Activated CD4-positive, alpha-beta T cell treated with anti-CD3 and anti-CD28 coated beads, Interleukin-2, Interleukin-4, amounts not matched to agents 100 ng/mL and 50 ng/mL, durations not matched to agents 16 hours and 8 hours (primary cell): ENCODE measurements at regions not wholly inside any gene's neighbourhood (a gene's known extent, or its start where the extent isn't known, plus 50 kb on each side); places are given as distances from the start of the nearest gene placed in this dataset.
A peak's percentile ranks its signal among the peaks of the same experiment; 100 is the strongest.
"Not testable (repeated sequence)": the region's sequence is repeated elsewhere in the genome, so short reads cannot be mapped to it uniquely, and the experiment has no call there.

ENCODE experiments used
- DNase-seq: peaks from one replicate; pipeline ENCODE4 v3.0.0-alpha.2; 2020; ENCODE audit warnings: low spot score

DNA sequence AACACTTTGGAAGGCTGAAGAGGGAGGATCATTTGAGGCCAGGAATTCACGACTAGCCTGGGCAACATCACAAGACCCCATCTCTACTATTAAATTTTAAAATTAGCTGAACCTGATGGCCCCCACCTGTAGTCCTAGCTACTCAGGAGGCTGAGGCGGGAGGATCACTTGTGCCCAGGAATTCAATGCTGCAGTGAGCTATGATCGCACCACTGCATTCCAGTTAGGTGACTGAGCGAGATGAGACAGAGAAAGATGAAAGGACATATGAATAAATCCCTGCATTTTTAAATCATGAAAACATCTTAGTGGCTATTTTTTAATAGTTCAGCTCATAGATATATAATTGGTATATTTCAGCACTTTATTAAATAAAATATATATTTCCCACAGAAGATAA lies 93.8 kb downstream of the GPR63 start:
- DNase-seq: no peak

DNA sequence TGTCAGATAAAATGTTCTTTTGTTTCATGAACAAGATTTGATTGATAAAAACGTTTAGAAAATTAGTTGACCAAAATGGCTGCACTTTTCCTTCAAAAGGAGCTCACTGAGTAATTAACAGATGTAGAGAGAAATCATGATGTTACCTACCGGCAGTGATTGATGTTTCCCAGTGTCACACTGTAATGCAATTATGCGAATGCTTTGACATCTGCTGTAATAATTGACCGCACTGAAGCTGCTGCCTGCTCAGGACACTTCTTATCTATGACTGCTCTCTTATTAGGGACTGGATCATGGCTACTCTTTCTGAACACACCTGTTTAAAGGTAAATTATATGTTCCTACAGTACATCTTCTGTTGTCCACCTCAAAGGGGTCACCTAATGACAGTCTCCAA lies 94.6 kb downstream of the GPR63 start:
- no peak for DNase-seq

DNA sequence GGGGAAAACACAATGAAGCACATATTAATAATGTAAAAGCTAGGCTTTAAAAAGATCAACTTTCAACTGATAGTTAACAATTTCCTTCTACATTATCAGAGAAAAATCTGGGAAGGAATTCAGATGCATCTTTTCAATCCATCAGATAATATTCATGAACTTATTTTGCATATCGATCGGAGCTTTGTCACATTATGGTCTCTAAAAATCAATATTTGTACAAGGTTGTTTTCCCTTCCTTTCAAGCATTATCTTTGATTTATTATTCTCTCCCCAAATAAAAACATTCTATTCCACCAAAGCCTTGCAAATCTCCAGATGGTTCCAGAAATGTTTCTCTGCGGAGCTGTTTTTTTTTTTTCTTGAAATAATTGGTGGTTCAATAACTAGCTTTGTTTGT lies 101.9 kb downstream of the GPR63 start:
- DNase-seq: no peak

DNA sequence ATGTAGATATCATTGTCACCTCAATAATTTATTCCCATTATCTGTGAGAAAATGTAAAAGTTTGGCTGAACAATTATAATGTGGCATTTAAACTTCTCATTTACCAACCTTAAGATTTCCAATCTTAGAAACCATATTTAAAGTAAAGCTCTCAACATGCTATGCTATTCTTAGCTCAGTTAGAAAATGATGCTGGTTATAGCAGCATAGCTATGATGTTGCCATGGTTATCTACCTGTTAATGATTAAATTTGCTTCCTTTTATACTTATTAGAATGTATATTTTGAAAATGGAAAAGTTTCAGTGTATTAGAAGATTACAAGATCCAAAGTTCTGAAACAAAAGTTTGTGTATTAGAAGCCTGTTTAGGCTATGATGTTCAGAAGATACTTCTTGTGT lies 110.1 kb downstream of the GPR63 start:
- DNase-seq: no peak

DNA sequence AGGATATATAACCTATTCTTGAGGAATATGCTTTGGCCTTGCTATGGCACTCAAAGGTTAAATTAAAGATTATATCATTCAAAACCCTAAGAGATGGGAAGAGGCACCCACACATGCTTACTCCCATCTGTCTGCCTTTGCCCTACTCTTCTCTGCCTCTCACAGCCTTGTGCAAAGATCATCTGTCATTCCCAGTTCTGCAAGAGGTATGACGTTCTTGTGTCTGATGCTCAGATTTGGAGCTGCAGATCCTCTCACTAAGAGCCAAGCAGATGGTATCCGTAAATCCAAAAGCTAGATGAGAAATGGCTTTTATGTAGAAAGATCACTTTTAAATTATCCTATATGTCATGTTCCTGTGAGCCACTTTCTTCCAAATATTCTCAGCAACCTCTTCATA lies 112.0 kb downstream of the GPR63 start:
- DNase-seq: no peak

DNA sequence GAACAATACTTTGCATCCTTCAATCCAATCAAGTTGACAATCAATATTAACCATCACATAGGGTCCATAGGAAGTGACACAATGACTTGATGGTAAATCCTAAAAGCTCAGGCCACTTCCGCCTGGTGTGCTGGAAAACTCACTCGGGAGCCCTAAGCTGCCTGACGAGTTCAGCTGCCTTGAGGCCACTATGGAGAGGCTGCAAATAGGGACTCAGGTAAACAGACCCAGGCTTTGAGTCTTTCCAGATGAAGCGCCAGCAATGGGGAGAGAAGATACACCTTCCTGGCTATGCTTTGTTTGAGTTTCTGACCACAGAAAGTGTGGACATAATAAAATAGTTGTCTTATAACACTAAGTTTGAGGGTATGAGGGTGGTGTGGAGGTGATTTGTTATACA lies 112.6 kb downstream of the GPR63 start:
- no peak for DNase-seq

DNA sequence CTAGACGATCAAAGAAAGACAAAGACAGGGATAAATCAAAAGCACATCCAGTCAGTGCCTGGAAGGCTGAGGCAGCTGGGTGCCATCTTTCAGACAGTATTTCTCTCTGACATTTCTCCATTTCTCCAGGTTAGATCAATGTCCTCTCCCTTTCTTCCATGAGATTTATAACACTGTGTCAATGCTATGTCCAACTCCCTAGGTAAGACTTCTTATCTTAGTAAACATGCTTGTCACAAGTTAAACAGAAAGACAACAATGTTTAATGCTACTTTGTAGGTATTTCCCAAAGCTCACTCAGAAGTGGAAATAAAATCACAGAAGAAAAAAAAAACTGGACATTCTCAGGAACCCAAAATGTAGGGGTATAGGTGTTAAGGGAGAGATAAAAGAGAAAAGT lies 113.9 kb downstream of the GPR63 start:
- DNase-seq: no peak

DNA sequence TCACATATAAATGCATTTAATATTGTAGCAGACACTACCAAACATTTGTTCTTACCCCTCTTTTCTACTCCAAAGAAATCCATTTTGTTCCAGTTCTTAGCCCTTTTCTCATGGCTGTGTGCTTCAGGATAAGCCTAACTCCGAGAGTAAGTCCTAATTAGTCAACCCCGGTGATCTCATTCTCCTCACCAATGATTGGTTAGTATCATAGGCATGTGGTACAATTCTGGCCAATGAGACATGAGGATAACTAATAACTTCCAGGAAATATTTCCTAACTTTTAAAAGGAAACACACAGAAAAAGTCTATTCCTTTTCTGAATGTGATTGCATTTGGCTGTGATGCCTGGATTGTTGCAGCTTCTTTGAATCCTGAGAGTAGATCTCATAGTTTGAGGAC lies 116.0 kb downstream of the GPR63 start:
- DNase-seq: no peak

DNA sequence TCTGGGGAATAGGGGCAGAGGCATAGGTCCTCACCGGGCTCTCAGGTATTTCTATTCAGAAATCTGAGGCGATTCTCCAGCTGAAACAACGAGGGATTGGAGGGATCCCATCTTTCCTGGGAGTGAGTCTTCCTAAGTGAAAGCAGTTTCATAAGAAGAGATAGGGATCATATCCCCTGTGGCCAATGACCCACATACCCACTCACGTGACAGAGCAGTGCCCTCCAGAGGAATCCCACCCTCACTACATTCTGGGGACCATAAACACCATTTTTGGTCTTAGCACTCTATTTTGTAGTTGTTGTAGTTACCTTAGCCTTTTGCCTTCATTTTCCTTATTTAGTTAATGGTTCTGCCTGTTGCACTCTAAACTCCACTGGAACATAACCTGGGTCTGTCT lies 121.1 kb downstream of the GPR63 start:
- DNase-seq: no peak

DNA sequence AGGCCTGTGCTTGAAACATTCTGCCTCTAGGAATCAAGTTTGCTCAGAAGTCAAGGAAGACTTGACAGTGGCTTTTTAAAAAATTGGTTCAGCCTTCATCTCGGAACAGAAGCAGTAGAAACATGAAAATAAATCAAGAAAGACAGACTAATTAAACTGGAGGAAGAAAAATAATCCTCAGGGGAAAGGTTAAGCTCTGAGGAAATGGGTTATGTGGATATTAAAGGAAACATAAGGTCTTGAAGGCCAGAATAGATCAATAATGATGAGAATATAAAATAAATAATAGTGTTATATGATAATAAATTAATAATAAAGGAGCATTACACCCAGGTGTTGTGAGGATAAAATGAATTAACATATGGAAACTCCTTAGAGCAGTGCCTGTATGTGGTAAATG lies 121.7 kb downstream of the GPR63 start:
- DNase-seq: no peak

DNA sequence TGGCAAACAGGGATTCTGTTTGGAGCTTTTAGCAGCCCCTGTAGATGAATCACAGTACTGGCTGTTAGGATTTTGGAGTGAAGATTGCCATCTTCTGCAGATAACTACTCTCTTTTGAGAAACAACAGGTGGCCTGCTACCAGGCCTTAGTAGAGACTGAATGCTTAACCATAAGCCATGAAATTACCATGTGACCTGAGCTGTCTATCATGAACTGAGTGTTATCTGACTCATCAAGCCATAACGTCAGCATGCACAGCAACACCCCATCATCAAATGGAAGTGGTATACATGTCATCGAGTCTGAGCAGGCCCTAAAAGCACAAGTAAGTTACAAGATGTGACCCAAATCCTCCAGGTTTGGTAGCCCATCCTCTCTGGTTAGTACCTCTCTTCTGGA lies 132.6 kb downstream of the GPR63 start:
- peak; percentile 13 for DNase-seq

DNA sequence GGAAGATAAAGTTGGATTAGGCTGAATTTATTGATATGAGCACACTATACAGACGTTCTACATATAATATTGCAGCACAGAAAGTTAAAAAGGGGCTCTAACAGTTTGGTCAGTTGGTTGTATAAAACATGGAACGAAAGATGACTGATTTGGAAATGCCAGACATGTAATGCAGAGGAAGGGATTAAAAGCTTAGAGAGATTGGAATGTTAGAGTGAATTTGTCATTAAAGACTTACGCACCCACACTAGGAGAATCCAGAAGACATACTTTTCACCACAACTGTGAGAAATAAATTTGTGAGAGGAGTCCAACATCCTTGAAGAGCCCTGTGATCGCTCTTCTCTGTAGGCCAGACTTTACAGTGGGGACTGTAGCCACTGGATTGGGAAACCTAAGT lies 134.7 kb downstream of the GPR63 start:
- DNase-seq: no peak

DNA sequence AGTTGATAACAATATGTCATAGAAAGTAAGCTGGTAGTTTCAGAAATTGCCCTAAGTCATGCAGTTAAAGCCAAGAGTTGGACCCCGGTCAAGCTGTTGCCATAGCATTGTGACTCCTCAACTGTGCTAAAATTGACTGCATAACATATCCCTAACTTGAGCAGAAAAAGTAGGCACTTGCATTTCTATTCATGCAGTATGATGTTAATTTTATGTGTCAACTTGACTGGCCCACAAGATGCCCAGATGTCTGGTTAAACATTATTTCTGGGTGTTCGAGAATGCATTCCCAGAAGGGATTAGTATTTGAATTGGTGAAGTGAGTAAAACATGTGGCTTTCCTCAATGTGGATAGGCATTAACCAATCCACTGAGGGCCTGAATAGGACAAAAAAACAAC lies 136.4 kb downstream of the GPR63 start:
- DNase-seq: no peak

DNA sequence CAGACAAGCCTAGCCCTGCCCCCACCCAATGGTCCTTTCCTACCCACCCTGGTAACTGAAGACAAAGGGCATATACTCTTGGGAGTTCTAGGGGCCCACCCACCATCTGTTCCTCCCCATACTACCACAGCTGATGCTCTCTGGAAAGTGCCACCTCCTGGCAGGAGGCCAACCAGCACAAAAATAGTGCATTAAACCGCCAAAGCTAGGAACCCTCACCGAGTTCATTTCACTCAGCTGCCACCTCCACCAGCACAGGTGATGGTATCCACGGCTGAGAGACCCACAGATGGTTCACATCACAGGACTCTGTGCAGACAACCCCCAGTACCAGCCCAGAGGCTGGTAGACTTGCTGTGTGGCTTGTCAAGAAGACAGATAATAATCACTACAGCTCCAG lies 131.5 kb downstream of the FHL5 start:
- DNase-seq: not testable (repeated sequence)

DNA sequence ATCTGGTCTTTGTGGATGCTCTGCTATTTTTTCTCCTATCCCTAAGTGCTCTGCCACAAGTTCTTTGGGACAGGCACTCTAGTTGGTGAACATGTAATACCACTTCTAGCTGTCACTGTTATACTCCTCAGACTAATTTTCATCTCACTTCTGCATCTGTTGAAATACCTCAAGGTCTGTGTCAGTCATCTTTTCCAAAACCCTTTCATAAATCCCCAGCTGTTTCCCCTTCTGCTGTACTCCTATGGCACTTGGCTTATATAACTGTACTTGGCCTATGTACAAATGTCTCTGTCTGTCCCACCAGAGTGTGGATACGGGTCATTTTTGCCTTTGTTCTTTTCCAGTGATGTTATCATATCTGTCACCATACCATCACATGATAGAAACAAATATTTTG lies 124.2 kb downstream of the FHL5 start:
- DNase-seq: no peak

DNA sequence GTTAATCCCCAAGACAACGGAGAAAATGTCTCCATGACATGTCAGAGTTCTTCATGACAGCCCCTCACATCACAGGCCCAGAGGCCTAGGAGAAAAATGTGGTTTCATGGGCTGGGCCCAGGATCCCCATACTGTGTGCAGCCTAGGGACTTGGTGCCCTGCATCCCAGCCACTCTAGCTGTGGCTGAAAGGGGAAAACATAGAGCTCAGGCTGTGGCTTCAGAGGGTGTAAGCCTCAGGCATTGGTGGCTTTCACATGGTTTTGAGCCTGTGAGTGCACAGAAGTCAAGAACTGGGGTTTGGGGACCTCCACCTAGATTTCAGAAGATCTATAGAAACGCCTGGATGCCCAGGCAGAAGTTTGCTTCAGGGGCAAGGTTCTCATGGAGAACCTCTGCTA lies 122.8 kb downstream of the FHL5 start:
- no peak for DNase-seq

DNA sequence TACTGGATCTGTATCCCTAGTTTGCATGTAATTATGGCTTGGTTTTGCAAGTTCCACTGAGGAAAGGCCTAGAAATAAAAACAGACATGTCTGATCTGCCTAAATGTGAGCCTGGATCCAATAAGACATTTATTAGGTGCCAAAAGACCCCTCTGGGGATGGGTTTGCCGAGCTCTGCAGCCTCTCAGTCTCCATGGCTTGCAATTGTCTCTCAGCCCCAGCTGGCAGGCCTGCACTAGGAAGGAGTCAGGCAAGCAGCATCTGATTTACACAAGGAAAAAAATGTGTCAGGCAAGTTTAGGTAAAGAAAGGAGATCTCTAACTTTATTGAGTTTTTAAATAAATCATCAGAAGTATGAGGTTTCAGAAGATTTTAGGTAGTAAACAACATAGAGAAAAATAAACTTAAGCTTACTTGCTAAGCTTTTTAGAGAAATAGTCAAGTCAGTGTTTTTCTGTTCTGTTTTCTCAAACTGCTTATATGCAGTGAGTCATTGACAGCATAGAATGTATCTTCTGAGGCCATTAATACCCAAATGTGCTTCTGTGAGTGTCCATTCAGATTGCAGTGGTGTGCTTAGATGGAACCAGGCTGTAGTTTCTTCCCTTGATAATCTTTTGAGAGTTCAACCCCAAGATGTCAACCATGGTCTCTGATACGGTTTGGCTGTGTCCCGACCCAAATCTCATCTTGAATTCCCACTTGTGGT lies 121.0 kb downstream of the FHL5 start:
- no peak for DNase-seq

DNA sequence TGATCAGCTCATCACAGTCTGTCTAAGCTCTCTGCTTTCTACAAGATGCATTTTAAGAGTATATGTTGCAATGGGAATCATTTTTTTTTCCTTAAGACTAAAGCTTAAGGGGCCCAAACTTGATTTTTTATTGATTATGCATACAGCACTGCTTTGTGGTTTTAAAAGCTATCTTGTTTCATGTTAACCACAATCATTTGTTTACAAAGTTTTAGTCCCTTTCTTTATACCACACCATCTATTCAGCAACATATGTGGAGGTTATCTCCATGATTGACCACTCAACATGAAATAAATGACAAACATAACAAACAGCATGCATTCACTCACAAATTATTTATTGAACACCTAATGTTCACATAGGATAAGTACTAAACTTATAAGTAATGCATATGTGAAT lies 119.1 kb downstream of the FHL5 start:
- no peak for DNase-seq

DNA sequence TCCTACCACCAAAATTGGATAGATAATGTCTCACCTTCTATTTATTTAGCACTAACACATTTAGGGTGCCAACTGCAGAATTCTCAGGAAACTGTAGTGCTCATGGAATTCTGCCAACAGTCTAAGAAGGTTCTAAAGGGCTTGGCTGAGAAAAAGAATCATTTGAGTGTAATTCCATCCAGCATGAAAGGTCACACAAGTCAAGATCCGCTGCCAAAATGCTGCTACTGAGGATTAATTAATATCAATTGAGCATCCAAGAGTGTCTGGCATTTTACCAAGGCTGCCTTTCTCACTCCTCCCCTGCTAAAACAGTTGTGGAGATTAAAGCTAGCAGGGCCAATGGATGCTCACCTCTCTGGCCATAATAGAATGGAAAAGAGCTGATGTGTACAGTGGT lies 112.7 kb downstream of the FHL5 start:
- no peak for DNase-seq
